NB4 (cell line): ENCODE measurements at regions not wholly inside any gene's neighbourhood (a gene's known extent, or its start where the extent isn't known, plus 50 kb on each side); places are given as distances from the start of the nearest gene placed in this dataset.

Source experiments
- CTCF ChIP-seq: IDR thresholded peaks from one replicate; pipeline ENCODE4 v1.5.1; 2012; ENCODE audit warnings: low read depth, low read length
- POLR2A ChIP-seq: IDR thresholded peaks from 2 replicates; pipeline ENCODE4 v1.6.1; 2011; ENCODE audit warnings: mild to moderate bottlenecking; ENCODE audit not compliant: insufficient read length; ENCODE audit errors: extremely low read depth

GRCh38 chr10:106011250-106011649, 1153.3 kb downstream of the SORCS1 start:
- TF ChIP-seq POLR2A (no peak), CTCF (no peak)
